NB4 (cell line): ENCODE measurements at regions not wholly inside any gene's neighbourhood (a gene's known extent, or its start where the extent isn't known, plus 50 kb on each side); places are given as distances from the start of the nearest gene placed in this dataset.

ENCODE experiments used
- DNase-seq: peaks from one replicate; pipeline ENCODE4 v3.0.0; 2010; ENCODE audit warnings: low read depth
- H3K4me3 ChIP-seq: one replicate; pipeline ENCODE4 v1.5.1; 2011; ENCODE audit warnings: mild to moderate bottlenecking, low read depth, low read length, moderate library complexity
- MYC ChIP-seq: IDR thresholded peaks from 2 replicates; pipeline ENCODE4 v1.6.1; 2011; ENCODE audit warnings: low read depth, low read length
- POLR2A ChIP-seq: IDR thresholded peaks from 2 replicates; pipeline ENCODE4 v1.6.1; 2011; ENCODE audit warnings: mild to moderate bottlenecking; ENCODE audit not compliant: insufficient read length; ENCODE audit errors: extremely low read depth
- TF ChIP-seq, protein P1 (sequence below): IDR thresholded peaks from one replicate; pipeline ENCODE4 v1.5.1; 2012; ENCODE audit warnings: low read depth, low read length
- TF ChIP-seq, protein P2 (sequence below): IDR thresholded peaks from 2 replicates; pipeline ENCODE4 v1.6.1; 2011; ENCODE audit warnings: low read depth, low read length

DNA sequence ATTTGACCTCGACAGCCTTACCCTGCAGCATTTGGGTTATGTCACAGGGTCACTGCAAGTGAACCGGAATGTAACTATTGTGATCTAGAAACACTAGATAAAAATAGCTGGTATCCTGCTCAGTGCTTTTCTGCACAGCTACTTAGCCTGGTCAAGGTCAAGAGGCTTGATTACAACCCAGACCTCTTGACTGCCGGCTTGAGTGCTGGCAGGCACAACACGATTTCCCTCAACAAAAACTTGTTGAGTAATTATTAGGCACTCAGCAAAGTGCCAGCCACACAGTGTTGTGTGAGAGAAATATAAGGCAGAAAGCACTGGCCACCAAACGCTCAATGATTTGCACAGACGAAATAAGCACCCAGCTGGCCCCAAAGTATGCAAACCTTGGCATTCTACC, 156.7 kb downstream of the NUAK1 start:
- TF ChIP-seq MYC (no peak), POLR2A (no peak)
- TF ChIP-seq, protein P1, sequence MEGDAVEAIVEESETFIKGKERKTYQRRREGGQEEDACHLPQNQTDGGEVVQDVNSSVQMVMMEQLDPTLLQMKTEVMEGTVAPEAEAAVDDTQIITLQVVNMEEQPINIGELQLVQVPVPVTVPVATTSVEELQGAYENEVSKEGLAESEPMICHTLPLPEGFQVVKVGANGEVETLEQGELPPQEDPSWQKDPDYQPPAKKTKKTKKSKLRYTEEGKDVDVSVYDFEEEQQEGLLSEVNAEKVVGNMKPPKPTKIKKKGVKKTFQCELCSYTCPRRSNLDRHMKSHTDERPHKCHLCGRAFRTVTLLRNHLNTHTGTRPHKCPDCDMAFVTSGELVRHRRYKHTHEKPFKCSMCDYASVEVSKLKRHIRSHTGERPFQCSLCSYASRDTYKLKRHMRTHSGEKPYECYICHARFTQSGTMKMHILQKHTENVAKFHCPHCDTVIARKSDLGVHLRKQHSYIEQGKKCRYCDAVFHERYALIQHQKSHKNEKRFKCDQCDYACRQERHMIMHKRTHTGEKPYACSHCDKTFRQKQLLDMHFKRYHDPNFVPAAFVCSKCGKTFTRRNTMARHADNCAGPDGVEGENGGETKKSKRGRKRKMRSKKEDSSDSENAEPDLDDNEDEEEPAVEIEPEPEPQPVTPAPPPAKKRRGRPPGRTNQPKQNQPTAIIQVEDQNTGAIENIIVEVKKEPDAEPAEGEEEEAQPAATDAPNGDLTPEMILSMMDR, result no peak
- TF ChIP-seq, protein P2, sequence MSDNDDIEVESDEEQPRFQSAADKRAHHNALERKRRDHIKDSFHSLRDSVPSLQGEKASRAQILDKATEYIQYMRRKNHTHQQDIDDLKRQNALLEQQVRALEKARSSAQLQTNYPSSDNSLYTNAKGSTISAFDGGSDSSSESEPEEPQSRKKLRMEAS, result no peak
- DNase-seq, result no peak
- no peak overlapping the region for H3K4me3 ChIP-seq

DNA sequence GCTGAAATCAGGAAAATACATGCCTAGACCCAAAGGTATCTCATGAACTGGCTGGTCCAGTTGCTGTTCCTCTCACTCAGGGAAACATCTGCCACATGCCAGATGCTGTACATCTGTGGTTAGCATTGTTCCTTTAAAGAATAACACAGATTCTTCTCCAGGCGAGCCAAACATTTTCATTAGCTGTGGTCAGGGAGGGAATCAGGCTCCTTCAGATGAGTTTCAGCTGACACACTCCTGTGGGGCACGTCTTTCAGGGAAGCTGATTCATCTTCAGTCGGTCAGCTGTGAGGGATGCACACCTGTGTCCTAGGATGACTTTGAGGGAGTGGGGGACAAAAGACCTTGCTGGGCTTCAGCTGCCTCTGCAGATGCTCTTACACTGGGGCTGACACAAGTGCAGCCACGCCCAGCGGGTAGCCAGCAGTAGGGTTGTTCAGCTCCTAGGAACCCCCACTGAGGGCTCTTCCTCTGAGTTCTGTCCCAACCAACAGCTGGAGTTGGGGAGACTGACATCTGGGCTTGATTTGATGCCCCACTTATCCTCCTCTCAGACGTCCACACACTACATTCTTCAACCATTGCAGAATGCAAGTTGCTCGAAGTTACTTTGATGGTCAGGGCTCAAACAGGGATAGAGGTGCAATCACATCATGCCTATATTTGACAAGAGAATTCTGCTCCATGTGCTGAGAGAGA, 155.0 kb downstream of the NUAK1 start:
- H3K4me3 ChIP-seq, result no peak overlapping the region
- TF ChIP-seq POLR2A (no peak), MYC (no peak)
- TF ChIP-seq, protein P2, result no peak
- TF ChIP-seq, protein P1, result no peak
- DNase-seq, result no peak

DNA sequence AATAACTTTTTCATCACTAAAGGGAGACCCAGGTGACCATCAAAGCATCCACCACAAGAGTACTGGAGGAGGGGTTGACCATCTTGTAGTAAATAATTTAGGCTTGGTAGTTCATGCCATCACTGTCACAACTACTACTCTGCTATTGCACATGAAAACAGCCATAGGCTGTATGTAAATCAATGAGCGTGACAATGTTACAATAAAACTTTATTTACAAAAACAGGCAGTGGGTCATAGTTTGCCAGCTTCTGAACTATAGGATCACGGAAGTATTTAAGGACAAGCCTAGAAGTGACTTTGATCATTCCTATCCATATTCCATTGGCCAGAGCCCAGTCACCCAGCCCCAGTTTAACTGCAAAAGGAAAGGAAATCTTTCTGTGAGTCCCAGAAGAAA, 153.4 kb downstream of the NUAK1 start:
- no peak overlapping the region for H3K4me3 ChIP-seq
- TF ChIP-seq, protein P2, result no peak
- TF ChIP-seq MYC (no peak), POLR2A (no peak)
- TF ChIP-seq, protein P1, result no peak
- DNase-seq, result no peak

DNA sequence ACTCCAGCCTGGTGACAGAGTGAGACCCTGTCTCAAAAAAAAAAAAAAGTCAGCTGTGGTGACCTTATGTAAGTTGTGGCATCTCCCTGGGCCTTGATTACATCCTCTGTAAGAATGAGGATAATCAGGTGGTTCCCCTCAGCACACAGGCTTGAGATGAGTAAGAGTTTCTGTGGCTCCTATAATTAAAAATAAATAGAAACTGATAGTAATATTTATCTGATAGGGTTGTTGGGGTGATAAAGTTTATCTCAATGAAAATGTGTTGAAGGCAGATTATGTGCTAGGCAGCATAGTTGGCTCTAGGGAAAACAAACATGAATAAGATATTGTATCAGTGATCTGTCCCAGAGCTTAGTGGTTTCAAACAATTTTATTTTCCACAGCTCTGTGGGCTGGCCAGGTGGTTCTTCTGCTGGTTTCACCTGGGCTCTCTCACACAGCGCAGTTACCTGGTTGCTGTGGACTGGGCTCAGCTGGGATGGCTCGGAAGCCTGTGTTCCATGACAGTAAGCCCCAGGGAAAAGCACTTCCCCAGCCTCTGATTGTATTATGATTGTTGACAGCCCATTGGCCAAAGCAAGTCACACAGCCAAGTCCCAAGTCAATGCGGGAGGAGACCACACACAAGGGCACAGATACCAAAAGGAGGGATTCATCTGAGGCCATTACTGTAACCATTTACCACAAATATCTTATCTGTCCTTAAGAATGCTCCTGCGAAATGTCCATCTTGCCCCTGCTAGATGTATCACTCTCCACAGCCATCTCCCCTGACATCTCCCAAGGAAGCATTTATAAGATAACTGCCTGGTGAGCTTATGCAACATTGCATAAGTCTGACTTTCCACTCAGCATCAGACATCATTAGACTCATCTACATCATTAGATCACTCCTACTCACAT, 151.7 kb downstream of the NUAK1 start:
- TF ChIP-seq POLR2A (no peak), MYC (no peak)
- TF ChIP-seq, protein P1, result no peak
- no peak for DNase-seq
- no peak overlapping the region for H3K4me3 ChIP-seq

DNA sequence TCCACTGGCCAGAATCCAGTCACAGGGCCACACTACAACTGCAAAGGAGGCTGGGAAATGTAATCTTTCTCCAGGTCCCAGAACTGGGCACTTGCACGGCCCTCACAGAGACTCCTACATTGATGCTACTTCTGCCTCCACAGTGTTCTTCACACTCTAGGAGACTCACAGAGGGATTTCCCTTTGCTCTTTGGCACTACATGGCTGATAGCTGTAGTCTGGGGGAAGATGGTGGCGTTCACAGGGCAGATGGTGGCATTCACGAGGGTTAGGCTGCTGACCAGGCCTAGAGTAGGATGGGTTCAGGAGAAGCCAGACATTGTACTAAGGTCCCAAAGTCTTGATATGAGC, 151.1 kb downstream of the NUAK1 start:
- TF ChIP-seq, protein P1, result no peak
- TF ChIP-seq MYC (no peak), POLR2A (no peak)
- TF ChIP-seq, protein P2, result no peak
- no peak for DNase-seq
- no peak overlapping the region for H3K4me3 ChIP-seq
